Activated naive CD4-positive, alpha-beta T cell treated with anti-CD3 and anti-CD28 coated beads, Interleukin-2, amount 50 U/mL, for 72 hours (primary cell): ENCODE measurements at regions not wholly inside any gene's neighbourhood (a gene's known extent, or its start where the extent isn't known, plus 50 kb on each side); places are given as distances from the start of the nearest gene placed in this dataset.

Experiments
- ATAC-seq, 2 donors: fragments of 150-1000 bp; cut with Tn5 transposase; 2 replicates each; pipeline ENCODE4 v1.10.0; 2021; ENCODE audit warnings: mild to moderate bottlenecking in 2 of 2, moderate library complexity in 2 of 2
- DNase-seq, 2 donors: peaks; one replicate each; pipeline ENCODE4 v3.0.0; 2021 to 2022; ENCODE audit warnings: low spot score in 2 of 2
- H3K27ac Mint-ChIP-seq, 2 donors: one replicate each; pipeline ENCODE4 v1.8.0; 2022; ENCODE audit warnings: mild to moderate bottlenecking in 2 of 2, mixed read lengths in 2 of 2
- H3K36me3 Mint-ChIP-seq, 2 donors: one replicate each; pipeline ENCODE4 v1.8.0; 2022; ENCODE audit warnings: mixed read lengths in 2 of 2
- H3K9me3 Mint-ChIP-seq, 2 donors: one replicate each; pipeline ENCODE4 v1.8.0; 2022; ENCODE audit warnings: mixed read lengths in 2 of 2

GRCh38 chr7:18177815-18178660, 150.4 kb upstream of the PRPS1L1 start:
- DNase-seq: peak in 1 of 2 donors; percentile 23
- H3K9me3 Mint-ChIP-seq: no peaks in the 10 kb centered on the region
- peak; percentile 69 to 89 for ATAC-seq
- H3K27ac Mint-ChIP-seq: no peak overlapping the region
- H3K36me3 Mint-ChIP-seq: no peaks in the 10 kb centered on the region

- Mint-ChIP-seq H3K36me3 (no peaks in the 10 kb centered on the region), H3K9me3 (no peaks in the 10 kb centered on the region), H3K27ac (no peak overlapping the region)
- no peak for DNase-seq
- no peak for ATAC-seq
Observed at GRCh38 chr7:18179093-18179492, 151.4 kb upstream of the PRPS1L1 start.

- H3K27ac Mint-ChIP-seq: no peak overlapping the region
- no peaks in the 10 kb centered on the region for H3K9me3 Mint-ChIP-seq
- no peaks in the 10 kb centered on the region for H3K36me3 Mint-ChIP-seq
- DNase-seq (no peak), ATAC-seq (no peak)
Observed at GRCh38 chr7:18180685-18181084, 153.0 kb upstream of the PRPS1L1 start.

GRCh38 chr7:18189500-18190126, 162.0 kb upstream of the PRPS1L1 start:
- Mint-ChIP-seq H3K36me3 (no peaks in the 10 kb centered on the region), H3K27ac (no peak overlapping the region), H3K9me3 (peaks cover 0 to 5% of the 10 kb centered on the region in 2 donors)
- ATAC-seq (no peak), DNase-seq (no peak)

GRCh38 chr7:18191341-18191740, 163.7 kb upstream of the PRPS1L1 start:
- DNase-seq (no peak), ATAC-seq (no peak)
- H3K36me3 Mint-ChIP-seq: no peaks in the 10 kb centered on the region
- H3K9me3 Mint-ChIP-seq: peaks cover 0 to 8% of the 10 kb centered on the region in 2 donors
- no peak overlapping the region for H3K27ac Mint-ChIP-seq

GRCh38 chr7:18191862-18192625, 164.4 kb upstream of the PRPS1L1 start:
- no peak overlapping the region for H3K27ac Mint-ChIP-seq
- H3K9me3 Mint-ChIP-seq: peaks cover under 1 to 9% of the 10 kb centered on the region in 2 donors

GRCh38 chr7:18194616-18195015, 167.0 kb upstream of the PRPS1L1 start:
- no peak for ATAC-seq
- Mint-ChIP-seq H3K9me3 (peaks cover 4% of the 10 kb centered on the region in 2 donors), H3K27ac (no peak overlapping the region), H3K36me3 (no peaks in the 10 kb centered on the region)
- no peak for DNase-seq

More at GRCh38 chr7:18191862-18192625, 164.4 kb upstream of the PRPS1L1 start:
- DNase-seq: no peak
- no peak for ATAC-seq
- no peaks in the 10 kb centered on the region for H3K36me3 Mint-ChIP-seq

- ATAC-seq: no peak
- no peaks in the 10 kb centered on the region for H3K36me3 Mint-ChIP-seq
- no peak for DNase-seq
- H3K9me3 Mint-ChIP-seq: peaks cover 4% of the 10 kb centered on the region in 2 donors
- H3K27ac Mint-ChIP-seq: no peak overlapping the region
Observed at GRCh38 chr7:18196638-18197037, 169.0 kb upstream of the PRPS1L1 start.

- no peaks in the 10 kb centered on the region for H3K36me3 Mint-ChIP-seq
- DNase-seq: no peak
- ATAC-seq: no peak
- no peak overlapping the region for H3K27ac Mint-ChIP-seq
- H3K9me3 Mint-ChIP-seq: peaks cover 4% of the 10 kb centered on the region in 2 donors
Observed at GRCh38 chr7:18198868-18199267, 171.2 kb upstream of the PRPS1L1 start.

- DNase-seq: no peak
- Mint-ChIP-seq H3K9me3 (peaks cover 4% of the 10 kb centered on the region in 2 donors), H3K27ac (no peak overlapping the region), H3K36me3 (no peaks in the 10 kb centered on the region)
- ATAC-seq: no peak
Observed at GRCh38 chr7:18200266-18200665, 172.6 kb upstream of the PRPS1L1 start.

GRCh38 chr7:18200855-18201254, 173.2 kb upstream of the PRPS1L1 start:
- DNase-seq (no peak), ATAC-seq (no peak)
- no peak overlapping the region for H3K27ac Mint-ChIP-seq
- H3K9me3 Mint-ChIP-seq: peaks cover 4% of the 10 kb centered on the region in 2 donors
- no peaks in the 10 kb centered on the region for H3K36me3 Mint-ChIP-seq

GRCh38 chr7:18201350-18201749, 173.7 kb upstream of the PRPS1L1 start:
- H3K36me3 Mint-ChIP-seq: no peaks in the 10 kb centered on the region
- no peak for ATAC-seq
- no peak overlapping the region for H3K27ac Mint-ChIP-seq
- peaks cover under 1 to 4% of the 10 kb centered on the region in 2 donors for H3K9me3 Mint-ChIP-seq
- no peak for DNase-seq

GRCh38 chr7:18202315-18203045, 174.8 kb upstream of the PRPS1L1 start:
- DNase-seq: no peak
- no peaks in the 10 kb centered on the region for H3K36me3 Mint-ChIP-seq
- H3K9me3 Mint-ChIP-seq: no peaks in the 10 kb centered on the region
- ATAC-seq: no peak
- no peak overlapping the region for H3K27ac Mint-ChIP-seq

GRCh38 chr7:18206331-18206730, 178.7 kb upstream of the PRPS1L1 start:
- ATAC-seq (no peak), DNase-seq (no peak)
- Mint-ChIP-seq H3K36me3 (no peaks in the 10 kb centered on the region), H3K9me3 (no peaks in the 10 kb centered on the region), H3K27ac (no peak overlapping the region)

- Mint-ChIP-seq H3K9me3 (no peaks in the 10 kb centered on the region), H3K36me3 (no peaks in the 10 kb centered on the region), H3K27ac (no peak overlapping the region)
- ATAC-seq: no peak
- DNase-seq: no peak
Observed at GRCh38 chr7:18208921-18209320, 181.3 kb upstream of the PRPS1L1 start.

- H3K27ac Mint-ChIP-seq: no peak overlapping the region
- H3K9me3 Mint-ChIP-seq: no peaks in the 10 kb centered on the region
- ATAC-seq (no peak), DNase-seq (no peak)
- H3K36me3 Mint-ChIP-seq: no peaks in the 10 kb centered on the region
Observed at GRCh38 chr7:18210377-18210776, 182.7 kb upstream of the PRPS1L1 start.

- no peak for ATAC-seq
- no peak overlapping the region for H3K27ac Mint-ChIP-seq
- H3K36me3 Mint-ChIP-seq: no peaks in the 10 kb centered on the region
Observed at GRCh38 chr7:18210788-18211187, 183.1 kb upstream of the PRPS1L1 start.

More at GRCh38 chr7:18210788-18211187, 183.1 kb upstream of the PRPS1L1 start:
- DNase-seq: no peak
- H3K9me3 Mint-ChIP-seq: no peaks in the 10 kb centered on the region
